Osteoblast (primary cell): ENCODE measurements at regions not wholly inside any gene's neighbourhood (a gene's known extent, or its start where the extent isn't known, plus 50 kb on each side); places are given as distances from the start of the nearest gene placed in this dataset.

Source experiments
- DNase-seq: peaks from one replicate; pipeline ENCODE4 v3.0.0; 2011; ENCODE audit warnings: low spot score, mixed read lengths; ENCODE audit not compliant: insufficient read length; ENCODE audit errors: missing footprints
- H2AFZ ChIP-seq: 2 replicates; pipeline ENCODE4 v1.6.0; 2011; ENCODE audit warnings: mild to moderate bottlenecking, low read length
- H3K27ac ChIP-seq: 2 replicates; pipeline ENCODE4 v1.5.1; 2011; ENCODE audit warnings: mild to moderate bottlenecking, low read depth, low read length, moderate library complexity
- H3K27me3 ChIP-seq: 2 replicates; pipeline ENCODE4 v1.6.0; 2012; ENCODE audit warnings: mild to moderate bottlenecking, control low read depth, inconsistent platforms, low read length, moderate library complexity; ENCODE audit not compliant: insufficient read depth
- H3K36me3 ChIP-seq: 2 replicates; pipeline ENCODE4 v1.5.1; 2011; ENCODE audit warnings: mild to moderate bottlenecking, low read length, control low read depth, moderate library complexity; ENCODE audit not compliant: insufficient read depth
- H3K4me1 ChIP-seq: 2 replicates; pipeline ENCODE4 v1.5.1; 2011; ENCODE audit warnings: mild to moderate bottlenecking, low read length, control low read depth, moderate library complexity; ENCODE audit not compliant: insufficient read depth
- H3K4me2 ChIP-seq: 2 replicates; pipeline ENCODE4 v1.6.0; 2011; ENCODE audit warnings: mild to moderate bottlenecking, low read length; ENCODE audit not compliant: insufficient read depth
- H3K4me3 ChIP-seq: fragments of 200-600 bp; sonication (generic); 3 replicates; pipeline ENCODE4 v1.5.1; 2012; ENCODE audit warnings: mild to moderate bottlenecking, low read length, inconsistent platforms; ENCODE audit not compliant: insufficient read depth
- H3K79me2 ChIP-seq: 2 replicates; pipeline ENCODE4 v1.6.0; 2012; ENCODE audit warnings: mild to moderate bottlenecking, low read length, control low read depth, inconsistent platforms; ENCODE audit not compliant: insufficient read depth
- H3K9me3 ChIP-seq: 2 replicates; pipeline ENCODE4 v1.5.1; 2011; ENCODE audit warnings: low read depth, low read length, control low read depth
- H4K20me1 ChIP-seq: 2 replicates; pipeline ENCODE4 v1.6.0; 2012; ENCODE audit warnings: mild to moderate bottlenecking, low read length, control low read depth; ENCODE audit not compliant: insufficient read depth
- CTCF ChIP-seq: IDR thresholded peaks from 2 replicates; pipeline ENCODE4 v1.5.1; 2011; ENCODE audit warnings: mild to moderate bottlenecking, low read depth, low read length, moderate library complexity; ENCODE audit errors: extremely low read depth

DNA sequence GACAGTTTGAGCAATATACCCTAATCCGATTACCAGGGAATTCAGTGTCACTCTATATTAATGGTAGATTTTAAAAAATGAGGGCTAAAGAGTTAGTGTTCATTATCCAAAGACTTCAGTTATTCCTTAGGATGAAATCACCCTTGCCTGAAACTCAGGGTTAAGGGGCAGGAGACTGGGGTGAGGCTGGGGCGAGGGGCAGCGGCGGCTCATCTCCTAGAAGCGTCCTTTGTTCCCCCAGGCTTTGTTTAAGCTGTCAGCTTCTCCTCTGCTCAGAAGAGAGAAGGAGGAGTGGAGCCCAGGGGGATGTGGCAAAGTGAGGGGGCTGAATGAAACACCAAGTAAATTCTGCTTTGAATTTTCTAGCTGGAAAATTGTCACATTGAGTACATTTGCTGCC lies 117.7 kb upstream of the ELAC2 start:
- TF ChIP-seq CTCF = no peak
- no peak overlapping the region for H2AFZ ChIP-seq
- no peaks in the 10 kb centered on the region for H4K20me1 ChIP-seq
- no peak overlapping the region for H3K4me3 ChIP-seq
- H3K9me3 ChIP-seq = no peaks in the 10 kb centered on the region
- H3K4me2 ChIP-seq = no peak overlapping the region
- H3K27me3 ChIP-seq = peaks cover 2% of the 10 kb centered on the region
- no peaks in the 10 kb centered on the region for H3K4me1 ChIP-seq
- H3K36me3 ChIP-seq = no peaks in the 10 kb centered on the region
- H3K79me2 ChIP-seq = no peaks in the 10 kb centered on the region
- H3K27ac ChIP-seq = no peak overlapping the region
- no peak for DNase-seq

- Histone ChIP-seq H3K27me3 (peaks cover 2% of the 10 kb centered on the region), H3K27ac (no peak overlapping the region), H4K20me1 (no peaks in the 10 kb centered on the region), H3K79me2 (no peaks in the 10 kb centered on the region), H3K4me2 (no peak overlapping the region), H3K4me1 (no peaks in the 10 kb centered on the region), H3K9me3 (no peaks in the 10 kb centered on the region), H2AFZ (no peak overlapping the region), H3K4me3 (no peak overlapping the region), H3K36me3 (no peaks in the 10 kb centered on the region)
- no peak for DNase-seq
- TF ChIP-seq CTCF = no peak
Measured at GRCh38 chr17:13134076-13134475, 116.2 kb upstream of the ELAC2 start.

DNA sequence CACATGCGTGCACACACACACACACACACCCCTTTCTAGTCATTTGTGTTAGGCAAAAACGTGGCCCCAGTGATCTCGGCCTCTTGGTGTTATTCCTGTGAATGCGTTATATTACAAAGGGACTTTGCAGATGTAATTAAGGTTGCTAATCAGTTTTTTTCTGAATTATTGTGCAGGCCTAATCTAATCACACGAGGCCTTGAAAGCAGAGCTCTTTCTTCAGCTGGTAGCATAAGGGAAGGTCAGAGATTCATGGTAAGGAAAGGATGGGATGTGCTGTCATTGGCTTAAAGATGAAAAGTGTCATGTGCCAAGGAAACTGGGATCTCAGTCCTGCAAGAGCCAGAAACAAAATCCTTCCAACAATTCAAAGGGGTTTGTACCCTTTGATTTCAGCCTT lies 113.4 kb upstream of the ELAC2 start:
- H3K4me3 ChIP-seq = no peak overlapping the region
- no peaks in the 10 kb centered on the region for H3K79me2 ChIP-seq
- H3K9me3 ChIP-seq = no peaks in the 10 kb centered on the region
- no peak overlapping the region for H2AFZ ChIP-seq
- H3K4me1 ChIP-seq = no peaks in the 10 kb centered on the region
- no peak for DNase-seq
- H3K27me3 ChIP-seq = peaks cover 2% of the 10 kb centered on the region
- H3K4me2 ChIP-seq = no peak overlapping the region
- no peaks in the 10 kb centered on the region for H3K36me3 ChIP-seq
- no peak overlapping the region for H3K27ac ChIP-seq
- H4K20me1 ChIP-seq = no peaks in the 10 kb centered on the region
- no peak for TF ChIP-seq CTCF

DNA sequence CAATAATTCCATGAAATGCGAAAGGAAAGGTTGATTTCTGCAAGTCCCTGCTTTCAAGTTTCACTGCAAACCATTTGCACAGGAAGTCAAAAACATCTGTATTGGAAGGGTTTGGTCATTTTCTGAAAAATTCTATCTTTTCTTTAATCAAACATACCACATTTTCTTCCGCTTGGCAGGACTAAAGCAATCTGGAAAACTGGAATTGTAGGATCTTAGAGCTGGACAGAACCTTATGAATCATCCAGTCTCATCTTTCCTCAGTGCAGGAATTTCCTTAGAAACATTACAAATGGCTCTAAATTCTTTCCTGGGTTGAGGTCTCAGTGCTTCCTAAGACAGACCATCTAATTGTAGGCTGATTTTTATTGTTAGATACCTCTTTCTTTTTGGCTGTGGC lies 111.5 kb upstream of the ELAC2 start:
- no peak overlapping the region for H3K27ac ChIP-seq
- H2AFZ ChIP-seq = no peak overlapping the region
- H3K79me2 ChIP-seq = no peaks in the 10 kb centered on the region
- H3K36me3 ChIP-seq = no peaks in the 10 kb centered on the region
- no peaks in the 10 kb centered on the region for H4K20me1 ChIP-seq
- no peaks in the 10 kb centered on the region for H3K9me3 ChIP-seq
- no peak overlapping the region for H3K4me2 ChIP-seq
- TF ChIP-seq CTCF = no peak
- H3K4me3 ChIP-seq = no peak overlapping the region
- DNase-seq = no peak
- peaks cover 2% of the 10 kb centered on the region for H3K27me3 ChIP-seq
- H3K4me1 ChIP-seq = no peaks in the 10 kb centered on the region
